Testis (tissue), 2 donors: ENCODE measurements at regions not wholly inside any gene's neighbourhood (a gene's known extent, or its start where the extent isn't known, plus 50 kb on each side); places are given as distances from the start of the nearest gene placed in this dataset.

Experiments
- DNase-seq: peaks from one replicate; pipeline ENCODE4 v3.0.0-alpha.2; 2019
- H3K27ac ChIP-seq, 2 donors: fragments of 200-600 bp; sonication (generic); one replicate each; pipeline ENCODE4 v1.5.1; 2019
- H3K27me3 ChIP-seq: fragments of 200-600 bp; sonication (generic); one replicate; pipeline ENCODE4 v1.5.1; 2019
- H3K36me3 ChIP-seq: fragments of 200-600 bp; sonication (generic); one replicate; pipeline ENCODE4 v1.5.1; 2017; ENCODE audit warnings: low read depth; ENCODE audit errors: missing control alignments
- H3K4me1 ChIP-seq: fragments of 200-600 bp; sonication (generic); one replicate; pipeline ENCODE4 v1.5.1; 2019
- H3K4me3 ChIP-seq, 2 donors: fragments of 200-600 bp; sonication (generic); one replicate each; pipeline ENCODE4 v1.5.1; 2017 to 2019
- H3K9me3 ChIP-seq: fragments of 200-600 bp; sonication (generic); one replicate; pipeline ENCODE4 v1.5.1; 2017
- CTCF ChIP-seq, 3 experiments: fragments of 450-650 bp in 2 of 3; fragments of 200-600 bp in 1 of 3; sonication (generic) in 1 of 3; IDR thresholded peaks; one replicate each; pipeline ENCODE4 v1.5.1; 2016 to 2019; ENCODE audit warnings: antibody characterized with exemption in 3 of 3, mild to moderate bottlenecking in 2 of 3, moderate library complexity in 1 of 3
- POLR2A ChIP-seq: fragments of 450-650 bp; IDR thresholded peaks from one replicate; pipeline ENCODE4 v1.6.1; 2017; ENCODE audit warnings: antibody characterized with exemption, mild to moderate bottlenecking, moderate library complexity
- WGBS, 2 donors: methylation state at CpG; one replicate each; pipeline ENCODE4 v1.1.5; 2018; 5-methylcytosine and 5-hydroxymethylcytosine counted together
- intact Hi-C: fragments of 100-400 bp; cut with DNase I; formaldehyde crosslinking; loops from one replicate; pipeline ENCODE4 v1.15.1; 2023; ENCODE audit warnings: low total_unique reads

- intact Hi-C loops = no loop called here
- Histone ChIP-seq H3K27ac (no peak overlapping the region), H3K4me3 (no peak overlapping the region), H3K36me3 (no peaks in the 10 kb centered on the region), H3K9me3 (no peaks in the 10 kb centered on the region), H3K4me1 (no peaks in the 10 kb centered on the region), H3K27me3 (no peaks in the 10 kb centered on the region)
- TF ChIP-seq POLR2A (no peak), CTCF (IDR thresholded peaks at IDR 0.05) (no peak)
- WGBS, 2 donors = 78 to 80% methylated on average over 3 of the region's 3 CpGs
- no peak for DNase-seq
Measured at GRCh38 chr1:84090447-84091245, 53.4 kb upstream of the PRKACB start.

GRCh38 chr1:84089867-84090266 is 54.2 kb upstream of the PRKACB start:
- no peak for DNase-seq
- H3K27me3 ChIP-seq = no peaks in the 10 kb centered on the region
- H3K4me3 ChIP-seq = no peak overlapping the region
- TF ChIP-seq CTCF (IDR thresholded peaks at IDR 0.05) (no peak), POLR2A (no peak)
- intact Hi-C loops = no loop called here
- H3K9me3 ChIP-seq = no peaks in the 10 kb centered on the region
- H3K36me3 ChIP-seq = no peaks in the 10 kb centered on the region
- H3K27ac ChIP-seq = no peak overlapping the region
- H3K4me1 ChIP-seq = no peaks in the 10 kb centered on the region

- H3K4me3 ChIP-seq = no peak overlapping the region
- H3K4me1 ChIP-seq = no peaks in the 10 kb centered on the region
- no peaks in the 10 kb centered on the region for H3K36me3 ChIP-seq
- TF ChIP-seq POLR2A (no peak), CTCF (IDR thresholded peaks at IDR 0.05) (no peak)
- no peak for DNase-seq
- intact Hi-C loops = no loop called here
- no peaks in the 10 kb centered on the region for H3K27me3 ChIP-seq
- H3K27ac ChIP-seq = no peak overlapping the region
- no peaks in the 10 kb centered on the region for H3K9me3 ChIP-seq
Measured at GRCh38 chr1:84089465-84089864, 54.6 kb upstream of the PRKACB start.

- TF ChIP-seq CTCF (IDR thresholded peaks at IDR 0.05) (no peak), POLR2A (no peak)
- intact Hi-C loops = no loop called here
- no peaks in the 10 kb centered on the region for H3K36me3 ChIP-seq
- no peak overlapping the region for H3K4me3 ChIP-seq
- peaks cover 4% of the 10 kb centered on the region for H3K4me1 ChIP-seq
- 88 to 92% methylated on average over 3 of the region's 3 CpGs for WGBS, 2 donors
- H3K27me3 ChIP-seq = no peaks in the 10 kb centered on the region
- DNase-seq = no peak
- H3K27ac ChIP-seq = no peak overlapping the region
- H3K9me3 ChIP-seq = no peaks in the 10 kb centered on the region
Measured at GRCh38 chr1:84086616-84087015, 57.5 kb upstream of the PRKACB start.

GRCh38 chr1:84086189-84086588 is 57.9 kb upstream of the PRKACB start:
- intact Hi-C loops = no loop called here
- Histone ChIP-seq H3K27me3 (no peaks in the 10 kb centered on the region), H3K9me3 (no peaks in the 10 kb centered on the region), H3K27ac (no peak overlapping the region), H3K4me3 (no peak overlapping the region), H3K36me3 (no peaks in the 10 kb centered on the region), H3K4me1 (peaks cover 4% of the 10 kb centered on the region)
- WGBS, 2 donors = 86 to 90% methylated on average over 5 of the region's 5 CpGs
- DNase-seq = no peak
- TF ChIP-seq POLR2A (no peak), CTCF (IDR thresholded peaks at IDR 0.05) (no peak)
